AG09319 (cell line): ENCODE measurements at regions not wholly inside any gene's neighbourhood (a gene's known extent, or its start where the extent isn't known, plus 50 kb on each side); places are given as distances from the start of the nearest gene placed in this dataset.

Experiments used
- DNase-seq: peaks from one replicate; pipeline ENCODE4 v3.0.0-alpha.2; 2010; ENCODE audit warnings: low read depth; ENCODE audit errors: extremely low read depth
- TF ChIP-seq, protein P1 (sequence below): IDR thresholded peaks from 2 replicates; pipeline ENCODE4 v1.5.1; 2011; ENCODE audit warnings: low read depth, mild to moderate bottlenecking, inconsistent platforms, low read length, moderate library complexity

DNA sequence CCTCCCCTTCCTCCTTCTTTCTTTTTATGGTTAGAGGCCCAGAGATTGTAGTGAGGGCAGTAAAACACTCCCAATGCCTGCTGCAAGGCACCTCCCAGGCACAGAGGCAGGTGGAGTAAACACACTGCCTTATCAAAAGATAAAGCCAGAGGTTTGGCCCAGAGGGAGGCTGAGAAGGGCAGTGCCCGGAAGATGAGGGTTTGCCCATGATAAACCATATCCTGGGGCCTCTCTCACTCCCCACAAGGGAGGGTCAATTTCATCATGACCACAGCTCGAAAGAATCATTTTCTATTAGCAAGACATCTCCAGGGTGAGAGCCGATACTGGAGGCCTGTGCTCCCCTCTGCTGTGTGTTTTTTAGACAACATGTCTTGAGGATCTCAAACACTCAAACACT, 98.5 kb upstream of the FAM9C start:
- TF ChIP-seq, protein P1, sequence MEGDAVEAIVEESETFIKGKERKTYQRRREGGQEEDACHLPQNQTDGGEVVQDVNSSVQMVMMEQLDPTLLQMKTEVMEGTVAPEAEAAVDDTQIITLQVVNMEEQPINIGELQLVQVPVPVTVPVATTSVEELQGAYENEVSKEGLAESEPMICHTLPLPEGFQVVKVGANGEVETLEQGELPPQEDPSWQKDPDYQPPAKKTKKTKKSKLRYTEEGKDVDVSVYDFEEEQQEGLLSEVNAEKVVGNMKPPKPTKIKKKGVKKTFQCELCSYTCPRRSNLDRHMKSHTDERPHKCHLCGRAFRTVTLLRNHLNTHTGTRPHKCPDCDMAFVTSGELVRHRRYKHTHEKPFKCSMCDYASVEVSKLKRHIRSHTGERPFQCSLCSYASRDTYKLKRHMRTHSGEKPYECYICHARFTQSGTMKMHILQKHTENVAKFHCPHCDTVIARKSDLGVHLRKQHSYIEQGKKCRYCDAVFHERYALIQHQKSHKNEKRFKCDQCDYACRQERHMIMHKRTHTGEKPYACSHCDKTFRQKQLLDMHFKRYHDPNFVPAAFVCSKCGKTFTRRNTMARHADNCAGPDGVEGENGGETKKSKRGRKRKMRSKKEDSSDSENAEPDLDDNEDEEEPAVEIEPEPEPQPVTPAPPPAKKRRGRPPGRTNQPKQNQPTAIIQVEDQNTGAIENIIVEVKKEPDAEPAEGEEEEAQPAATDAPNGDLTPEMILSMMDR = no peak
- DNase-seq = no peak

DNA sequence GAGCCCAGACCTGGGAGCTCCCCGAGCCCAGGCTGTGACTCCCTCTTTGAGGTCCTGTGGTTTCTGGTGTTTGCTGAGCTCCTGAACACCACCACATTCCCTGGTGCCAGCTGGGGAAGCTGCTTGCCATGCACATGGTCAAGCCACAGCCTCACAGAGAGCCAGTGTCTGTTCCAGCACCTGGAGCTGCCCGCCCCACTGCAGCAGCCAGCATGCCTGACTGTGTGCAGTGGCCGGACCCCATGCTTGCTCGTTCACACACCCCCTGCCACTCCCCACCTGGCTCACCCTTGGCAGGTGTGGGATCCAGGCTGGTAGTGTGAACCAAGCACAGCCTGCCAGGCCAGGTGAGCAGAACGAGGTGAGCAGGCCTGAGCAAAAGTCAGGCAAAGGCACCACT, 95.6 kb upstream of the FAM9C start:
- no peak for DNase-seq
- TF ChIP-seq, protein P1 = no peak

DNA sequence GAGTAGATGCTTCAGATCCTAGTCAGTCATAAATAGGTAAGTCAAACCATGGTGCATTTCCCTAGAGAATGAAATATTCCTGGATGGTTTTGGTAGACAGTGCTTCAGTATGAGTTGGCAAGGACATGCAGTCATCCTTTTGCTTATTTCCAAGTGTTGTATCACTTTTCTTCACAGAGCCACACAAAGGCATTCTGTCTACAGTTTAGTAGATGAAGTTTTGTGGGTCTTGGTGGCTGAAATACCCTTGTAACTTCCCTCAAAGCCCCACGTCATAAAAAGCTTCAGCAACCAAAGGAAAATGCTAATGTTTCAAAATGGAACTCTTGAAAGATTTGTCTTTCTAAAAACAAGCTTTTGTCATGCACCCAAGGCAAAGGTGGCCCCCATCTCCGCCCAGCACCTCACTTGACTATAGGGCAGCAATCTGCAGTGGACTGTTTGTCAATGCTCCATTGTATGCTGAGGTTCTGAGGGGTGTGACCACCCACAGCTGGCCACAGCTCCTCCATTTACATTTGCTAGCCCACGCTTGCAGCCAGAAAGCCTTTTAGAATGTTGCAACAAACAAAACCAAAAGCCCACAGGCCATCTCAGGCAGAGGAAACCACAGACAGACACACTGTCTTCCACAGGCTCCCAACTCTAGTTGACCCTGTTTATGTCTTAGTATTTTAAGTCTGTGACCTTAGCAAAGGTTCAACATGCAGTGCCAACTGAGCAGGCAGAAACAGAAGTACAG, 87.1 kb upstream of the FAM9C start:
- DNase-seq = no peak

DNA sequence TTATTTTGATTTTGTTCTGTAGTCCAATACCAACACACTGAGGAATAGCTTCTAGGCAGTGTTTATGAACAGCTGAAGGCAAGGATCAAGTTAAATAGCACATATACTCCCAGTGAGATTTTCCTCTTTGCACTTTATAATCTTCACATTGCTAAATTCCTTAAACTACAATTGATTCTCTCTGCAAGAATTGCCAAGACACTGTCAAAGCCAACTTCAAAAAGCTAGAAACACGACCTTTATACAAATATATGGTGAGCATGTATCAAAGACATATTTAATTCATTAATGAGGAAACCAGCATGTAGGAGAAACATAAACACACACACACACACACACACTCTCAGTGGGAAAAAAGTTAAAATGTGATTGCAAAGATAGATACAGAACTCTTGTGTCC, 86.4 kb upstream of the FAM9C start:
- no peak for DNase-seq
- TF ChIP-seq, protein P1 = no peak

More for the DNA sequence above, 87.1 kb upstream of the FAM9C start:
- TF ChIP-seq, protein P1 = no peak

DNA sequence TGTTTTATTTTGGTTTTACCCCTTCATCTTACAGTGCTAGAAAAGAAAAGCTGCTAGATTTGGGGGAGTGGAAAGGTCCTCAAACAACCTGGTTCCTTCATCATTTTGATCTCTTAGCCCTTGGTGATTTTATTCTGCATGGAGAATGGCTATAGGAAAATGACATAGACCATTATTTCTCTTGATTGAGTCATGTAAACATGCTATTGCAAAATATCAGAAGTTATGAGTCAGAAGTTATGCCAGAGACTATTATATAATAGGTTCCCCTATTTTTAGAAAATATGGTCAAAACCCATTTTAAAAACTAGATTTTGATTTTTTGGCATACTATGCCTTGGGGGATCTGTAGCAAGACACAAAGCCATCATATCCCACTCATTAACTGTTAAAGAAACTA, 83.7 kb upstream of the FAM9C start:
- DNase-seq = no peak
- TF ChIP-seq, protein P1 = no peak

DNA sequence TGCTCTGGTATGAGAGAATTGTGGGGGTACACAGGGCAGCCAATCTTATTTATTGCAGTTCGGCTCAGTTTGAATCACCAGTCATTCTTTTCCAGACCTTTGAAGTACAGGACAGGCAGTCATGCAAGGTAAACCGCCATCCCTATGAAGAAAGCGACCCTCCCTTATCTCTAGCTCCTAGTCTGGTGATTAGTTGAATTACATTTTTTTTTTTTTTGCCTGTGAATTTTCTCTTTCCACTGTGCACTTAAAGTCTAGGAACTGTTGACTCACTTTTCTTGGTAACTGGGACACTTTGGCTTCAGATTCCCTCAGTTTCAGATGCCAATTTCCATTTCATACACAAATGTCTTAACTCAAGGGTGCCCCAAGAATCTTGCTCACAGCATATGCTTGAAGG, 82.4 kb upstream of the FAM9C start:
- no peak for DNase-seq
- TF ChIP-seq, protein P1 = no peak

DNA sequence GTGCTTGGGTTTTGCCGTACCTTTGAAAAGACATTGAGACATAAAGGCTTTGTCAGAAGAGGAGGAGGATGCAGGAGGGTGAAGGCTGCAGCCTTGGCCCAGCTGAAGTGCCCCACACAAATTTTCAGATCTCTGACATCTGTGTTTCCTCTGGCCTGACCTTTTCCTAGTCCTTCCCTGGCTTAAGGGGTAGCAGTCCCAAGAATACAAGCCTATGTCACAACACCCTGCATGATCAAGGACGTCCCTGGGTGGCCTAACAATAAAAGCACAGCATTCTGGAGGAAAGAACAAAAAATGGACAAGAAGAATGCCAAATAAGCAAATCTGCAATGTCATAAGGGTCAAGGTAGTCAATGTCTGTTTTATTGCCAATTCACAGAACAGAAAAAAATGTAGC, 80.8 kb upstream of the FAM9C start:
- TF ChIP-seq, protein P1 = no peak
- no peak for DNase-seq
